Body of pancreas (tissue), 4 donors: ENCODE measurements at regions not wholly inside any gene's neighbourhood (a gene's known extent, or its start where the extent isn't known, plus 50 kb on each side); places are given as distances from the start of the nearest gene placed in this dataset.

ENCODE experiments used
- ATAC-seq: fragments of 150-250 bp; one replicate; pipeline ENCODE4 v1.9.1; 2016
- DNase-seq, 4 donors: peaks; one replicate each; pipeline ENCODE4 v3.0.0-alpha.2; 2019
- H3K27ac ChIP-seq, 4 donors: fragments of 200-600 bp; sonication (generic); 1 replicate in 3 of 4; 2 replicates in 1 of 4; pipeline versions ENCODE4 v1.5.1 to v1.6.1; 2016 to 2019; ENCODE audit warnings: mild to moderate bottlenecking in 1 of 4, mixed read lengths in 1 of 4, moderate library complexity in 1 of 4
- H3K27me3 ChIP-seq, 2 donors: fragments of 200-600 bp; sonication (generic); one replicate each; pipeline ENCODE4 v1.6.0; 2016; ENCODE audit warnings: mild to moderate bottlenecking in 1 of 2
- H3K36me3 ChIP-seq, 2 donors: fragments of 200-600 bp; sonication (generic); replicated peaks in 1 of 2; 2 replicates each; pipeline ENCODE4 v1.5.1; 2016; ENCODE audit warnings: low read depth in 2 of 2; ENCODE audit not compliant: insufficient read depth in 1 of 2
- H3K4me1 ChIP-seq: fragments of 200-600 bp; sonication (generic); one replicate; pipeline ENCODE4 v1.6.0; 2016
- H3K4me3 ChIP-seq, 2 donors: fragments of 200-600 bp; sonication (generic); 1 replicate in 1 of 2; 2 replicates in 1 of 2; pipeline ENCODE4 v1.5.1; 2016 to 2019
- H3K9me3 ChIP-seq, 3 donors: fragments of 200-600 bp; sonication (generic); 1 replicate in 2 of 3; 2 replicates in 1 of 3; pipeline ENCODE4 v1.5.1; 2016
- CTCF ChIP-seq, 7 experiments: fragments of 450-650 bp in 4 of 7; fragments of 200-600 bp in 3 of 7; sonication (generic) in 3 of 7; IDR thresholded peaks; one replicate each; pipeline ENCODE4 v1.5.1; 2016 to 2019; ENCODE audit warnings: antibody characterized with exemption in 7 of 7
- POLR2A ChIP-seq, 3 donors: fragments of 450-650 bp; IDR thresholded peaks; one replicate each; pipeline ENCODE4 v1.6.1; 2016; ENCODE audit warnings: antibody characterized with exemption in 3 of 3, mild to moderate bottlenecking in 2 of 3
- WGBS, 2 donors: methylation state at CpG; one replicate each; pipeline ENCODE4 v1.1.5; 2017; 5-methylcytosine and 5-hydroxymethylcytosine counted together
- intact Hi-C: fragments of 100-400 bp; cut with DNase I; formaldehyde crosslinking; loops from one replicate; pipeline ENCODE4 v1.15.1; 2023

GRCh38 chr3:28651159-28651558, 302.5 kb upstream of the AZI2 start:
- Histone ChIP-seq H3K27ac (no peak overlapping the region), H3K4me1 (peaks cover 8% of the 10 kb centered on the region), H3K27me3 (no peaks in the 10 kb centered on the region), H3K36me3 (no peaks in the 10 kb centered on the region), H3K4me3 (no peak overlapping the region), H3K9me3 (no peaks in the 10 kb centered on the region)
- TF ChIP-seq CTCF (IDR thresholded peaks at IDR 0.05): no peak
- TF ChIP-seq POLR2A (IDR thresholded peaks at IDR 0.05): no peak
- intact Hi-C loops: no loop called here
- no peak for DNase-seq
- 81 to 91% methylated on average over 3 of the region's 3 CpGs for WGBS, 2 donors
- ATAC-seq: no peak

- intact Hi-C loops: no loop called here
- Histone ChIP-seq H3K4me3 (no peak overlapping the region), H3K36me3 (no peaks in the 10 kb centered on the region), H3K4me1 (peaks cover 12% of the 10 kb centered on the region), H3K27ac (no peak overlapping the region), H3K9me3 (no peaks in the 10 kb centered on the region), H3K27me3 (no peaks in the 10 kb centered on the region)
- TF ChIP-seq POLR2A (IDR thresholded peaks at IDR 0.05): no peak
- TF ChIP-seq CTCF (IDR thresholded peaks at IDR 0.05): no peak
- DNase-seq (no peak), ATAC-seq (no peak)
- 87 to 91% methylated on average over 5 of the region's 5 CpGs for WGBS, 2 donors
These were observed 315.5 kb upstream of the AZI2 start for GRCh38 chr3:28664123-28664522.

- H3K36me3 ChIP-seq: no peaks in the 10 kb centered on the region
- H3K4me3 ChIP-seq: no peak overlapping the region
- H3K27ac ChIP-seq: no peak overlapping the region
- ATAC-seq (peak; percentile 93), DNase-seq (peak; percentile 75 to 81 (median 78))
- H3K4me1 ChIP-seq: peaks cover 12% of the 10 kb centered on the region
- intact Hi-C loops: no loop called here
- no peaks in the 10 kb centered on the region for H3K27me3 ChIP-seq
- TF ChIP-seq CTCF (IDR thresholded peaks at IDR 0.05) (peak; percentile 59 to 85 (median 79)), POLR2A (IDR thresholded peaks at IDR 0.05) (no peak)
- WGBS, 2 donors: 18 to 24% methylated on average over 5 of the region's 5 CpGs
- H3K9me3 ChIP-seq: no peaks in the 10 kb centered on the region
These were observed 319.3 kb upstream of the AZI2 start for GRCh38 chr3:28667646-28668621.

- WGBS, 2 donors: 54 to 63% methylated on average over 2 of the region's 2 CpGs
- H3K4me1 ChIP-seq: peaks cover 12% of the 10 kb centered on the region
- no peaks in the 10 kb centered on the region for H3K36me3 ChIP-seq
- DNase-seq (no peak), ATAC-seq (no peak)
- intact Hi-C loops: no loop called here
- no peaks in the 10 kb centered on the region for H3K27me3 ChIP-seq
- H3K27ac ChIP-seq: no peak overlapping the region
- no peak overlapping the region for H3K4me3 ChIP-seq
- H3K9me3 ChIP-seq: no peaks in the 10 kb centered on the region
- TF ChIP-seq POLR2A (IDR thresholded peaks at IDR 0.05) (no peak), CTCF (IDR thresholded peaks at IDR 0.05) (no peak)
These were observed 321.2 kb upstream of the AZI2 start for GRCh38 chr3:28669870-28670269.
